Fibroblast of the conjunctiva (primary cell): ENCODE measurements at regions not wholly inside any gene's neighbourhood (a gene's known extent, or its start where the extent isn't known, plus 50 kb on each side); places are given as distances from the start of the nearest gene placed in this dataset.

Experiments used
- DNase-seq: peaks from one replicate; pipeline ENCODE4 v3.0.0-alpha.2; 2010; ENCODE audit warnings: low read depth

DNA sequence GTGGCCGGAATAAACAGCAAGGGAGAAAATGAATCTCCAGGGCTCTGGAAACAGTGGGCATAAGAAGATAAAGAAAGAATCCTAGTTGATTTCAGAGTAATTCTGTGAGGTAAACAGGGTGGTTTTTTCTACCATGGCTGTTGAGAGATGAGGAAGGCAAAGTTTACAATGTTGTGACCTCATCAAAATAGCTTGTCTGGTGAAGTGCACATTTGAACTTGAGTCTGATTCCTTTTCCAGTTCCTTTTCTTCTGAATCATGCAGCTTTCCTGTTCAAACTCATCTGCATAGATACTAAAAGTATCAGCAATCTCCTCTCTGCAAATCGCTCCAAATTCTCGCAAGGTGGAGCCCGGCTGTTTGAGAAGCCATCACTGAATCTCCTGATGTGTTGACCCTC is 161.7 kb downstream of the PLPP3 start:
- DNase-seq: no peak

DNA sequence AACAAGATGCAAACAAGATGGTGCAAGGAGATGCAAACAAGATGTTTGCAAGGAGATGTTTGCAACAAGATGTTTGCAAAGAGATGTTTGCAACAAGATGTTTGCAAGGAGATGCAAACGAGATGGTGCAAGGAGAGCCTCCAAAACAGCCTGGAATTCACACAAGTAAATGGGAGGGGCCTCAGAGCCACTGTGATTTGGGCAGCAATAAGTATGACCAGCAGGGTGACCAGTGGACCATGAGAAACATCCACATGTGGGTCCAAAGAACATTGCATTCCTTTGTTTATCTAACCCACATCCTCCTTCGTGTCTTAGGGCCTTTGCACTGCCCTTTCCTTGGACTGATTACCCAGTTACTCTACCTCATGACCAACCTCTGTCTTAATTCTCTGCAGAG is 162.9 kb downstream of the PLPP3 start:
- DNase-seq: no peak

- DNase-seq: no peak
Measured at GRCh38 chr1:56415720-56416119, 163.6 kb downstream of the PLPP3 start.

GRCh38 chr1:56415258-56415657 is 164.1 kb downstream of the PLPP3 start:
- DNase-seq: no peak

DNA sequence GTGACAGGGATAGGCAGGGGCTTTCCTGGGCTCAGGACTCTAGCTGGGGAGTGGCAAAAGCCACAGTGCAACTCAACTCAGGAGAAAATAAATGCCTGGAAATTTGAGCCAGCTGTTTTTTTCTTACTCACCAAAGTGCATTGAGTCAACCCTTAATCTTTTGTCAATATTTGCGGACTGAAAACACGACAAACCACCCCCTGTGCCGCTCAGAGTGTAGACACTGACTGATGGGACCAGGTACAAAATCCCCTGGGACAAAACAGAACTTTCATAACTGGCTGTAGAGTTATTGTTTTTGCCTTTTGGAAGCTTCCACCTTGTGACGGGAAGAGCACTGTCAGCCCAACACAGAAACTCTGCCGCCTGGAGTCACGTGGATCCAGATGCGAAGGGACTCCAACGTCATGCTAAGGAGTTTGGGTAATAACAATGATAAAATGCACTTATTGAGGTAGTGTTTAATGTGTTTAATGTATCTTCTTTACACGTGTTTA is 164.6 kb downstream of the PLPP3 start:
- DNase-seq: no peak

- no peak for DNase-seq
Measured at GRCh38 chr1:56413671-56414199, 165.6 kb downstream of the PLPP3 start.

- DNase-seq: no peak
Measured at GRCh38 chr1:56411484-56412180, 167.7 kb downstream of the PLPP3 start.

GRCh38 chr1:56411021-56411420 is 168.3 kb downstream of the PLPP3 start:
- no peak for DNase-seq

DNA sequence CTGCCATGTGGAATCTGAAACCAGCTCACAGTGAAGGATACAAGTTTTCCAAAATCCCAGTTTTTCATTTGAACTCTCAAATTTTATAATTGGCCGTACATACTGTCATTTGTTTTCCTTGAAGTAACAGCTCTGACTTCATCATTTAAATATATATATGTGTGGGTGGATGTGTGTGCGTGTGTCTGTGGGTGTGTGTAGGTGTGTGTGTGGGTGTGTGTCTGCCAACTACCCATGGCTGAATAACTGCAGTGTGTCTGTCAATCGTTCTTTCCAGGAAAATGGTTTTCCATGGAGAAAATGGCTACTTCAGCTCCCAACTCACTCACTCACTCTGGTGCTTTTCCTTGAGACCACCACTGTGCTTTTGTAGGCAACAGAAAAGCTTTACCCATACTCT is 169.0 kb downstream of the PLPP3 start:
- DNase-seq: no peak

DNA sequence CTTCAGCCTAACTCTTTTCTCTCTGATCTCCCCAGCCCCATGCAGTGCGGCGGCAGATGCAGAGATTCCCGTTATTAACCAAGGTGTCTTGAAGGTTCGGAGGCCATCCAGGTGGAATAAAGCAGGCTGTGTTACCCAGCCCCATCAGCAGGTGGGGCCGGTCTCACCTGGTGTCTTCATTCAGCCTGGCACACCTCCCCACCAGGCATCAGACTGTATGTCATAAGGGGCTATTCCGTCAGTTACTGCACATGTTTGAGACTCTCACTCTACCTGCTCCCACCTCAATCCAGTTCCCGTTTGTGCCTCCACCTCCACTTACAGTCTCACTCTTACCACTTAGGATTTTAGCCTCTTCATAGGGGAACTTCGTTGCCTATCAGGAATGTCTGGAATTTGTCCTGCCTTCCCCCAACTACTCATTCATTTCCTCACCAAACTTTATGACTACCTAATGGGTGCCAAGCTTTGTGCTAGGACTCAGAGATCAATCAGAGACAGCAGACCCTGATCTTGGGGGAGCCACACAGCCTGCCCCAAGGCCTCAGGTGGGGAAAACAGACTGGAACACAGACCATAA is 170.2 kb downstream of the PLPP3 start:
- no peak for DNase-seq

DNA sequence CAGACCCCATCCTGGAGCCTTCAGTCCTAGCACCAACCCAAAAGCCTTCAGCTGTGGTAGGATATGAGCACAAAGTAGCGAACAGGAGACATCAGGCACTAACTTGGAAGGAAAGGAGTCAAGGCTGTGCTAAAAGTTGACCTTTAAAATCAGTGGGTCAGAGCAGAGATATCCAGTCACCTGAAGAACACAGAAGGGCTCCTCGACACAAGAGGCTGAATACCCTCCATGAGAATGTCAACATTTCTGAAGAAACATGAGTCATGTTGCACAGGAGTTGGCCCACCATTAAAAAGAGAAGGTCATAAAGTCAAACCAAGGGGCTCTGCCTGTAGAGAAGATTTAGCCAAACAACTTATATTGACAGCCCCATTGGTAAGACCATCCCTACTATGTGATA is 172.5 kb downstream of the PLPP3 start:
- DNase-seq: no peak

DNA sequence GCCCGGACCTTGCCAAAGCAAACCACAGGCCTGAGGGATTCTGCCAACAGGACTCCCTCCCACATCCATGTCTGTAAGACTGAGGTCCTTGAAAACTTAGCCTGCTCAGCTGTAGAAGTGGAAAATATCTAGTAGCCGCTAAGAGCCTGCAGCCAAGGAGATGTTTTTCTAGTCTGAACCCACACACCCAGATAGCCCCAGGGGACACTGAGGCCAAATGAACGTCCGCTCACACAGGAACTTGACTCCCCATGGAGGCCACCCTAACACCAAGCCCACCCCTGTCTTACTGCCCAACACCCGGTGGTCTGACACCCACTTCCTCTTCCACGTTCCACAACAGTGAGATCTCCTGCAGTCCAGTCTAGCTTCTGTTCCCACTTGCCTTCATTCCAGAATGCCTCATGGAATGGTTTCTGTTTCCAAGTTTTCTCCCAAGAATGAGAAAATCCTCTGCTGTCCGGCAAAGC is 174.8 kb downstream of the PLPP3 start:
- no peak for DNase-seq

GRCh38 chr1:56404066-56404465 is 175.3 kb downstream of the PLPP3 start:
- no peak for DNase-seq

GRCh38 chr1:56403321-56403720 is 176.0 kb downstream of the PLPP3 start:
- DNase-seq: no peak

- no peak for DNase-seq
Measured at GRCh38 chr1:56401191-56401590, 178.2 kb downstream of the PLPP3 start.

- DNase-seq: no peak
Measured at GRCh38 chr1:56400526-56400925, 178.8 kb downstream of the PLPP3 start.

GRCh38 chr1:56399795-56400194 is 179.6 kb downstream of the PLPP3 start:
- DNase-seq: no peak

GRCh38 chr1:56399326-56399725 is 180.0 kb downstream of the PLPP3 start:
- no peak for DNase-seq

- DNase-seq: peak; percentile 47
Measured at GRCh38 chr1:56397811-56398231, 181.5 kb downstream of the PLPP3 start.

- DNase-seq: no peak
Measured at GRCh38 chr1:56397409-56397808, 182.0 kb downstream of the PLPP3 start.

- DNase-seq: no peak
Measured at GRCh38 chr1:56396581-56396980, 182.8 kb downstream of the PLPP3 start.

DNA sequence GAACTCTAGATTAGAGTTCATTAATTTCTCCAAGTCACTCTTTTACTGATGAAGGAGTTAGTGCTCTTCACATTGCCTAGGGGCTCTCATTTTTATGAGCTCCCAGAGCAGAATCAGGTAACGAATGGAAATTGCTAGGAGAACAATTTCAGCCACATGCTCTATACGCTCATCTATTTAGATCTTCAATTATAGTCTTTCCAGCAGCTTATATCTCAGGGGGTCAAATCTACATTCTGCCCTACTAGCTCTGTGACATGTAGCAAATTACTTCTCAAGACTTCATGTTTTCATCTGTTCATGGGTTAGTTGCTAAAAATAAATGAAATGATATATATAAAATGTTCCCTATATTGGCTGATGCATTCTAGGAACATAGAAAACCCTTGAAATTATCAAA is 183.6 kb downstream of the PLPP3 start:
- no peak for DNase-seq

- no peak for DNase-seq
Measured at GRCh38 chr1:56394298-56394697, 185.1 kb downstream of the PLPP3 start.
